HG02588 (cell line): ENCODE measurements at regions not wholly inside any gene's neighbourhood (a gene's known extent, or its start where the extent isn't known, plus 50 kb on each side); places are given as distances from the start of the nearest gene placed in this dataset.

Experiments
- ATAC-seq: cut with Tn5 transposase; IDR thresholded peaks from one replicate; pipeline ENCODE4 v1.9.1; 2021; ENCODE audit warnings: mild to moderate bottlenecking, moderate library complexity; ENCODE audit not compliant: unreplicated experiment

DNA sequence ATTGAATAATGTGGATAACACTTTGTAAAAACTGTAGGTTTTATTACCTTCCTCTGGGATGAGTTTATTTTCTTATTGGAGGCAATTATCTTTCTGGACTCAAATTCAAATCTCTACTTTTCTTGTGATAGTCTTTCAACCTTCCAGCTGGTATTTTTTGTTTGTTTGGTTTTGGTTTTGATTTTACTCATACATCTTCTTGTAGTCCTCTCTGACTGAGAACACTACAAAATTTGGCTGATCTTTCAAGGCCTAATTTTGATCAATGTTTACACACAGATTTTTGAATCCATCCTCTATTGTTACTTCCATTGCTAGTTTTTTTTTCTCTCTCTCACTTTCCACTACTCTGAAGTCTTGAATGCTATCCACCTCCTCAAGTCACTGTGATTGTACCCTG is 303.8 kb upstream of the NECTIN3 start:
- ATAC-seq = peak; percentile 80

DNA sequence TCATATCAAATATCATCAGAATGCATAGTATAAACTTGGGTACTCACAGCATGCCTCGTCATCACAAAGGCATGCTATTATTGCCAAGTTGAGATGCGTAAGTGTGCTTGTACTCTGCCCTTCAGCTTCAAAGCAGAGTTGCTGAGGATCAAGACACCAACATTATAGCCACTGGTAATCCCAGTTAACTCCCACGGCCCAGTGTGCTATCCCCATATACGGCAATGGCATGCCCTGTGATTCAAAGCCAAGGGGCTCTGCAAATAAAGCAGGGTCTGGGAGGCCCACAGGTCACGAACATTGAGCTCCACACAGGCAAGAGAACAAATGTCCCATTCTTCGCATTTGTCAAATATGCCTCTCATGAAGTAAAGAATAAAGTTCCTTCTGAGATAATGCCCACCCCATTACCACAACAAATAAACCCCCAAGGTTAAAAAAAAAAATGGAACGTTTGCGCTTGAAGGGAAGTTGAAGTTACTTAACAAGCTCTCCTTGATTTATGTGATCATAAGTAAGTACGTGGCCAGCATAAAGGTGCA is 298.1 kb upstream of the NECTIN3 start:
- ATAC-seq = no peak

- ATAC-seq = no peak
Measured at GRCh38 chr3:110774496-110775265, 296.9 kb upstream of the NECTIN3 start.

DNA sequence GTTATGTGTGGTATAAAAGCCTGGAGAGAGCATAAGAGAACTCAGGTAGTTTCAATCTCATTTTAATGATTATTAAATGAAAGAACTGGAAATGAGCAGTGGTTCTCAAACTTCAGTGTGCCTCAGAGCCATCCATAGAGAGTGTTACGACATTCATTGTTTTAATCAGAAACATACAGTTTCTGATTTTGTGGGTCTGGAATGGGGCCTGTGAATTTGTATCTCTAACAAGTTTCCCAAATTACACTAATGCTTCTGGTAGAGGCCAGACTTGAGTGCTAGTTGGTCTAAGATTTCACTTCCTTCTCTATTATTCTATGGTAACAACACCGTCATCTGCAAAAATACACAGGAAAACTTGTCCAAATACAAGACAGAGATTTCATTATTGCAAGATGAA is 292.0 kb upstream of the NECTIN3 start:
- ATAC-seq = no peak

DNA sequence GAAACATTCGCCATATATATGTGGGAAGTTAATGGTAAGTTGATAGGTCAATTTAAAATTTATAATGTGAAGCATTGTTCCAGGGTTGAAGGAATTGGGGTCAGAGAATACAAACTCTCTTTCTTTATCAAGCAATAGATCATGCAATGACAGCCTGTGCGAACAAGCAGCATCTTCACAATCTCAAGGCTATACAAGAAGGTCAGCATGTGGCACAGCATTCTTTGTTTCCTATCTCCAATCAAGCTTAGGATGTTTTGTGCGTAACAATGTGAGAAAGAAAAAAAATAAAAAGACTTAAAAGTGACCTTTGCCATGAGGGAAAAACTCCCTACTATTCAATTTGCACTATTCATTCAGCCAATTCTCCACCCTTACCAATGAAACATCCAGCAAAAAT is 288.1 kb upstream of the NECTIN3 start:
- no peak for ATAC-seq

GRCh38 chr3:110788794-110789193 is 282.8 kb upstream of the NECTIN3 start:
- ATAC-seq = no peak

DNA sequence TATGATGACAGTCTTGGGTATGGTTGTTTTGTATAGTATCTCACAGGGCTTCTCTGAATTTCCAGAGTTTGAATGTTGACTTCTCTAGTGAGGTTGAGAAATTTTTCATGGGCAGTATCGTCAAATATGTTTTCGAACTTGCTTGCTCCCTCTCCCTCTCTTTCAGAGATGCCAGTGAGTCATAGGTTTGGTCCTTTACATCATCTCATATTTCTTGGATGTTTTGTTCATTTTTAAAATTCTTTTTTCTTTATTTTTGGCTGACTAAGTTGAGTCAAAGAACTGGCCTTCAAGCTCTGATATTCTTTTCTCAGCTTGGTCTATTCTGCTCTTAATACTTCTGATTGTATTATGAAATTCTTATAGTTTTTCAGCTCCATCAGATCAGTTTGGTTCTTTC is 282.3 kb upstream of the NECTIN3 start:
- no peak for ATAC-seq

- no peak for ATAC-seq
Measured at GRCh38 chr3:110790631-110791030, 281.0 kb upstream of the NECTIN3 start.

- ATAC-seq = no peak
Measured at GRCh38 chr3:110791995-110792686, 279.5 kb upstream of the NECTIN3 start.

- no peak for ATAC-seq
Measured at GRCh38 chr3:110793611-110794010, 278.0 kb upstream of the NECTIN3 start.

DNA sequence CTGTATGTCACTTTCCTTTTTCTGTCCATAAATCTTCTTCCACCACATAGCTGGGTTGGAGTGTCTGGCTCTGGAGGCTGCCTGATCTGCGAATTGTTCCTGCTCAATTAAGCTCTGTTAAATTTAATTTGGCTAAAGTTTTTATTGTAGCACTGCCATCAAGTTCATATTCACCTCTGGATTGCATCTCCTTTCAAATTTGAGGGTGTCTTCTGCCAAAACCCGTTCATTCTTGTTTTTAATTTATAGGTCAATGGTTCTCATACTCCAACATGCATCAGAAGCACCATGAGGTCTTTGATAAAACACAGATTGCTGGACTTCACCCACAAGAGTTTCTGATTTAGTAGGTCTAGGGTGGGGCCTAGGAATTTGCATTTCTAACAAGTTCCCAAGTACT is 276.5 kb upstream of the NECTIN3 start:
- ATAC-seq = no peak

DNA sequence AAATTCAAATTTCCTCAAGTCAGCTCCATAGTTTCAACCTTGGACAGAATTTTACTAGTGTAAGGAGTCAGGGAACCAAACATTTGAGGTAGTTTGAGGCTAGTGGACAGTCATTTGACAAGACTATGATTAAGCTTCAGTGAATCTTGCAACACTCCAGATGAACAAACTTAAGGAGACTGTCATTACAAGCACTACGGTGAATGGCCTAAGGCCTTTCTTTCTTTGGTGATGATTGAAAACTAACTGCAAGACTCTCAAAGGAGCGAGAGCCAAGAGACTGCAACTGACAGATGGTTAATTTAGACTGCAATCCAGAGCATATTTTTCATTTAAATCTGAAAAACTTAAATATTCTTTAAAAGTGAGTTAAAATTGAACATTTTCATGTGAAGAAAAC is 272.3 kb upstream of the NECTIN3 start:
- no peak for ATAC-seq

DNA sequence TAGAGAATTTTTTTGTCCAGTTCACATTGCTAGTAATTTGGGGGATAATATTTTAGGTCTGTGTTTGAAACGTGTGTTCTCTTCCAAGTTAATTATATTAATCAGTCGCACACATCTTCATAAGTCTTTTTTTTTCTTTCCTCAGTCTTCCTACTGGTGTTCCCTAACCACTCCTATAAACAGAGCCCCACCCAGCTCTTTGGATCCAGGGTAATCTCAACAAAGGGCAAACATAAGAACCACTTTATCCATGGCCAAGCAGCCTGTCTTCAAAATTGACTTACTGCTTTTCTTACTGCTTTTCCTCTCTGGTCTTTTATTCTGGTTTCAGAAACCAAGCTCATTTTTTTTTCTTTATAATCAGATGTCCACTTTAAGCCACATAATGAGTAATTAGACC is 266.8 kb upstream of the NECTIN3 start:
- no peak for ATAC-seq

- ATAC-seq = no peak
Measured at GRCh38 chr3:110806924-110807323, 264.7 kb upstream of the NECTIN3 start.

- ATAC-seq = no peak
Measured at GRCh38 chr3:110808630-110809029, 263.0 kb upstream of the NECTIN3 start.

DNA sequence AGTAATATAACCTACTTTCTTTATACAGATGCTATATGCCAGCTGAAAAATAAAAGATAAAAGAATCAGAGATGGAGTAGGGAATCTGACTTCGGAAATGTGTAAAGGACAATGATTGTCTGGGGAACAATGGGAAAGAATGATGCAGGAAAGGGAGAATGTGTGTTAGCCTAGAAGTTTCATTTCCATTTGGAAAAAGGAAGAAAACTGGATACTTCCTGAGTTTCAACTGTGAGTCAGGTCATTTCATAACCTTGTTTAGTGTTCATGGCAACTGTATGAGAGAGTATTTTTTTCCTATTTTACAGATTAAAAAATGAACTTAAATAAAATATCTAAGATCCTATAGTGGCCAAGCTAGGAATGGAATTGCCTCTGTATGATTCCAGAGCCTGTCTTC is 261.3 kb upstream of the NECTIN3 start:
- ATAC-seq = no peak

- no peak for ATAC-seq
Measured at GRCh38 chr3:110811050-110811449, 260.6 kb upstream of the NECTIN3 start.

GRCh38 chr3:110813541-110813940 is 258.1 kb upstream of the NECTIN3 start:
- no peak for ATAC-seq

DNA sequence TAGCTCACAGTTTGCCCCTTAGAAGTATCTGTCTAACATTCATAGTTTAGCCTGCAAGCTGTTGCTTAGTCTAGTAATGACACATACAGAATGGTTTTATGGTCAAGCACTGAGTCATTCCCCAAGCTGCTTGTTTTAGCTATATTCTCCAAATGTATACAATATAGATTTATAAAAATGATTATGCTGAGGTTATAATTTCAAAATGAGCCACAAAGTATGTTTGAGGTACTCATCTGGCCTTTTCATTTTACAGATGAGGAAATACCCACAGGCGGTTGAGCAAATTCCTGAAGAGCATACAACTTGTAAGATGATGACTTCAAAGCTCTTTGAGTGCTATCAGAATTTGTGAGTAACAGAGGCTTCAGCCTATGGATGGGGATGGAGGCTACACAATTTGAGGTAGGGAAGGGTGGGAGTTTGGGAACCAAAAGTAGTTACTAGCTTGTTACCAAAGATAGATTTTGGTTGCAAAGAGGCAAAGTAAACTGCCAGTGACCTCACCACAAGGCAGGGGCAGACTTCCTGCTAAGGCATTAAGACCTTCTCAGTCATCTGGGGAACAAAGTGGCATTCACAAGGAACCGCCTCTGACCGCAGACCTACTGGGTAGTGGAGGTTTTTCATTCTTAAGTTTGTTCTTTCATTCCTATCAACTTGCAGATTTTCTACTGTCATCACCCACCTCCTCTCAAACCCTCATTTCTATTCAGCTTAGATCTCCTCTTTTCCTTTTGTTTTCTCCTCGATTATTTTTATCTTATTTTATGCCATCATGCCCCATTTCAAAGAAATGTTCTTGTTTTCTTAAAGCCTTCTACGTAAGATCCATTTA is 257.2 kb upstream of the NECTIN3 start:
- peak; percentile 77 for ATAC-seq

DNA sequence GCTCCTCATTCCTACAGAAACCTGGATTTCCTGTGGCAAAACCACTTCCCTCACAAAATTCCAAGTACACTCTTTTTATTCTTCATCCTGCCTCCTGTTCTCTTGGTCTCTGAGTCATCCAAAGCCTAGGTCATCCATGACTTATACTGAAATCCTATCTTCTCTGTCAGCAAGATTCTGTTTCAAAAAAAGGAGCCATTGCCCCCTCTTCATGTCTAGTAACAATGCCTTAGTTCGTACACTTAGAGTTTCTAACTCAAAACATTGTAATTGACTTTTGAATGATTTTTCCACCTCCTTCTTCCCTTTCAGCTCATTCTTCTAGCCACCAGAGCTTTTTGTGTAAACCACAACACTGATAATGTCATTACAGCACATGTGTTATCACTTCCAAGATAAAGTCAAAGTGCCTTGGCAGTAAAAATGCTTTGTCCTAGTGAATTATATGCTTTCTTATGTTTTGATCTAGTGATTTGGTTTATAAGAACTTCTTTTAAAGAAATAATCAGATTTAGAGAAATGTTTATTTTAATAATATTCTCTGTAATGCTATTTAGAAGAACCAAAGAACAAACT is 256.5 kb upstream of the NECTIN3 start:
- no peak for ATAC-seq

DNA sequence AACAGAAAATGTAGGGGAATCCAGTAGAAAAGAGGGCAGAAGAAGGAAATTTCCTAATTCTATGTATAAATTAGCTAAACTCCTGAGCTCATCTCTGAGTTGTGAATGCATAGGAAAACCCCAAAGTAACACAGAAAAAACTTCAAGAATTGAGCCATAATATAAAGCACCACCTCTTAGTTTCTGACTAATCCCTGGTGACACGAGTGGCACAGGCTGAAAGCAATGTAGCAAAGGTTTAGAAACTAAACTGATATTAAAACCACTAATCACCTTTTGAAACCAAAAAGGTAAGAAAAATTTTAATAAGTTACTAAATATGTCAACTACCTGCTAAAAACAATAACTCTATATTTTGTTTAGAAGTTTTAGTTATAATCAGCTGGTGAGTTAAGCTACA is 255.6 kb upstream of the NECTIN3 start:
- ATAC-seq = peak; percentile 60
